ENCODE measurements at regions not wholly inside any gene's neighbourhood (a gene's known extent, or its start where the extent isn't known, plus 50 kb on each side); places are given as distances from the start of the nearest gene placed in this dataset.

GRCh38 chr7:153390955-153391354, 631.4 kb downstream of the ACTR3B start:
- TF ChIP-seq POLR2AphosphoS5 (IDR thresholded peaks at IDR 0.05) (no peak), POLR2A (IDR thresholded peaks at IDR 0.05) (no peak), CTCF (IDR thresholded peaks at IDR 0.05) (no peak)

All from prostate gland (tissue), 2 donors.